ENCODE measurements at regions not wholly inside any gene's neighbourhood (a gene's known extent, or its start where the extent isn't known, plus 50 kb on each side); places are given as distances from the start of the nearest gene placed in this dataset.
A peak's percentile ranks its signal among the peaks of the same experiment; 100 is the strongest.
"Not testable (repeated sequence)": the region's sequence is repeated elsewhere in the genome, so short reads cannot be mapped to it uniquely, and the experiment has no call there.

DNA sequence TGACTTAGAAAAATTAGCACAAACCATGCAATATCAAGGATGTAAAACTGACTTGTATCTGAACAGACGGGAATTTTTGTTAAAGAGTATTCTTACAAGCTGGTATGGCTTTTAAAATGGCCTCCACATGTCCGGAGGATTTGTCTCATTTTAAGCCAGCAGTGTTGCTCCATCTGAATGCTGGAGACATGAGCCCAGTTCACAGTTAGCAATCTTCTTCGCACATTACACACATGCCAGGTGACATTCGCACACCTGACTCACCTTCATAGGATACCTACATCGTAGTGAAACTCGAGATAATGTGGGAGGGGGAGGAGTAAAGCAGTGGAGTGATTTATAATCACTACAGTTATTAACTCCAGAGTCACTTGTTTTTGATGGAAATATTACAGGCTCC is 231.8 kb upstream of the RBBP8 start:
- no peak for DNase-seq (ENCODE audit: low spot score)

DNA sequence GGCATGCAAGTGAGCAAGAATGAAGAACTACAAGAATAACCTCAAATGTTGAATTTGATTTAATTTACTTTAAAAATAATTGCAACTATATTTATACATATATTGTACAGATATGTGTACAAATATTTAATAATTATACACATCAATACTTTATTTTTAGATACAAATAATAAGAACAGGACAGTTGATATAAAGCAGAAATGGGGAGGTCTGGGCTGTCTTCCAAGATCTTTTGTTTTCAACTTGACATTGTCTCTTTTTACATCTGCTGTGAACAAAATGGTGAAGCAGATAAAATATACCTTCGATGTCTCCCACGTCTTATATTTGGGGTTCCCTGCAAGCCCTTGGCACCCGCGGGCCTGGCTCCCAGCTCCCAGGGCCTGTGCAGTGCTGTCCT is 231.3 kb upstream of the RBBP8 start:
- DNase-seq (ENCODE audit: low spot score): no peak

DNA sequence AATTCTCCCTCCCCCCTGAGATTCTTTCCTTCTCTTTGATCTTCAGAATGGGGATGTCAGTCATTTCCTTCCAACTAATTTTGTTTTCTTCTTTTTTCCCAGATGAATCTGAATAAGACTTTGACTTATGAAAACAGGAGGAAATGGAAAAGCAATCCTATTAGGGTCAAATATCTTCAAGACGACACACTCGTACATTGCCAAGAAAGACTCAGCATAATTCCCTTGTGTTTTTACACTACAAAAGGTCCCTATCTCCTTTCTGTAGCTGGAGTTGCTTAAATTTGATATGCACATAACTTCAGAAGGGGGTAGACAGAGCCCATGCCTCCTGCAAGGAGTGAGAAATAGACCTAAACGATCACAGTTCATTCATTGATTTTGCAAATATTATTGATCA is 230.3 kb upstream of the RBBP8 start:
- DNase-seq (ENCODE audit: low spot score): no peak

DNA sequence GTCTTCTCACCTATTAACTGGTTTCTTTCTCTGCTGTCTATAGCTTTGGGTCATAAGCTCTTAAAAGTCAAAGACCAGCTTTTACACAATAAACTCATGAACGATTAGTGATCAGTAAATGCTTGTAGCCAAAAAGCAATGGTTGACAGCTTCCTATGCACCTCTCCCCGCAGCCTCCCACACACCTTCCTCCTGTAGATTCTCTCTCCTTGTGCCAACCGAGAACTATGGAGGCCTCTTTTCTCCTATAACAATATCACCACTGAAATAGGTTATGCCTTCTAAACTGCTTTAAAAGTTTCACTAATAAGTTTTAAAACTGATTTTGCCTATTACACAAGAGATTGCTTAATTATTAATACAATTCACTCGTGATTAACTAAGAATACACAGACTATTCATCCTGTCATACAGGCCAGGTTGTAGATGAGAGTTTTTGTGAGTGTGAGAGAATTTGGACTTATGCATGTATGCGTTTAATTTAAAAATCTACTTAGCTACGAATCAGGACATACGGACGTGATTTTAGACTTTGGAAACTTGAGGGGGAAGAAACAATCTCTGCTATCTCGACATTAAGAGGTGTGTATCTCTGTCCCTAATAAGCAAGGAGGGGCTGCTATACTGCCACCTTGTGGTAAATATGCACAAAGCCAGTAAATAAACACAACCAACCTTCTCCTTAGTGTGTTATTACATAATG is 229.1 kb upstream of the RBBP8 start:
- peak; percentile 44 for DNase-seq (ENCODE audit: low spot score)

DNA sequence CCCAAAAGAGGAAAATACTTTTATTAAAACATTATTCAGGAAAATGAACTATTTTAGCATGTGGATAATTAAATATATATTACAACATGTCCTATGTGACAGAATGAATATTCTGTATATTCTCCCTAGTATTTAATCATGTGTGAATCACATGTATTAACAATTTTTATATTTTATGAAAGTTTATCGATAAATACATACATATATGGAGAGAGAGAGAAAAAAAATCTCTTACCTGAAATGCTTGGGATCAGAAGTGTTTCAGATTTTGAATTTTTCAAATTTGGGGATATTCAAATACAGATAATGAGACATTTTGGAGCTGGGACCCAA is 228.6 kb upstream of the RBBP8 start:
- DNase-seq (ENCODE audit: low spot score): no peak

DNA sequence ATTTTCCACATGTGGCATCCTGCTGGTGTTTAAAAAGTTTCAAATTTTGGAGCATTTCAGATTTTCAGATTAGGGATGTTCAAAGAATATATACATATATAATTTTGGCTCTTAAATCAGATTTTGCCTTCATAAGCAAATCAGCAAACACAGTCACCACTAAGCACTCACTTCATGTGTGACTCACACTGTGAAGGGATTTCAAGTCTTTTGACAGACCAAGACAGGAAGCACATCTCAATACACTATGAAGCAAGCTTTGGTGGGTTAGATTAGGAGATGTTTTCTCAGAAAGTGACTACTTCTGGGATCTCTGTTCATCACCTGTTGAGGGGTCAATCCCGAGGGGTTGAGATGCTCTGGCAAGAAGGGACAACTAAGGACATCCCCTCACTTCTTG is 227.8 kb upstream of the RBBP8 start:
- DNase-seq (ENCODE audit: low spot score): peak; percentile 64

DNA sequence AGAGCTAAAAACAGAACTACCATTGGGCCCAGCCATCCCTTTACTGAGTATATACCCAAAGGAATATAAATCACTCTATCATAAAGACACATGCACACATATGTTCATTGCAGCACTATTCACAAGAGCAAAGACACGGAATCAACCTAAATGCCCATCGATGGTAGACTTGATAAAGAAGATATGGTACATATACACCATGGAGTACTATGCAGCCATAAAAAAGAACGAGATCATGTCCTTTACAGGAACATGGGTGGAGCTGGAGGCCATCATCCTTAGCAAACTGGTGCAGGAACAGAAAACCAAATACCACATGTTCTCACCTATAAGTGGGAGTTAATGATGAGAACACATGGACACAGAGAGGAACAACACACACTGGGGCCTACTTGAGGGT is 227.1 kb upstream of the RBBP8 start:
- not testable (repeated sequence) for DNase-seq (ENCODE audit: low spot score)

DNA sequence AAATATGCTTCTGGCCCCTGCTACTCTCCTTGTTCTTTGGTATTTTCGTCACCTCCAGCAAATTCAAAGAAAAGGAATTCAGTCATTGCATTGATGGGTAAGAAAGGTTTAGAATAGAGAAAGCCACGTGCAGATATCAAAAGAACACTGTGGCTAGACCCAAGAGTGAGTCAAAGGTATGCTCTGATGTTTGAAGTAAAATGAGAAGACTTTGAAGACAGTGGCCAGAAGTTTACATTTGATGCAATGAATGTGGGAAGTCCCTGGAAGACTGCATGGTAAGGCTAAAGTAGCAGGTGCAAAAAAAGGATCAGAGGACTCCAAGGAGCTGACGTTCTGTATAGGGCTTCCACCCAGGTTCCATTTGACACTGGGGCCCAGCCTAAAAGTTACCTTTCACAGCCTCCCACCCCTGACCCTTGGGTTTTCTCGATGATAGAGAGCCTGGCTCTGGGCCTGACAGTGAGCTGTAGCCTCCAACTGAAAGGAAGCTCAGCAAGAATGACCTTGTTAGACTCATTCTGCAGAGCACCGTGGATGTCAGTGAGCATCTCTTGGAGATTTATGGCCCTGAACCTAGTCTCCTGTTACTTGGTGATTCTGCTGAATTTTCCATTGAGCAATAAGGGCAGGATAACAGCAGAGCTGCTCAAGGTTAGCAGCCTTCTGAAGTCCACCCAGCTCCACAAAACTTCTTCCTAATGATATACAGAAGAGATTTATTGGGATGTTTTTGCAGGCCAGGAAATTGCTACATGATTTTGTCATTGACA is 223.7 kb upstream of the RBBP8 start:
- no peak for DNase-seq (ENCODE audit: low spot score)

DNA sequence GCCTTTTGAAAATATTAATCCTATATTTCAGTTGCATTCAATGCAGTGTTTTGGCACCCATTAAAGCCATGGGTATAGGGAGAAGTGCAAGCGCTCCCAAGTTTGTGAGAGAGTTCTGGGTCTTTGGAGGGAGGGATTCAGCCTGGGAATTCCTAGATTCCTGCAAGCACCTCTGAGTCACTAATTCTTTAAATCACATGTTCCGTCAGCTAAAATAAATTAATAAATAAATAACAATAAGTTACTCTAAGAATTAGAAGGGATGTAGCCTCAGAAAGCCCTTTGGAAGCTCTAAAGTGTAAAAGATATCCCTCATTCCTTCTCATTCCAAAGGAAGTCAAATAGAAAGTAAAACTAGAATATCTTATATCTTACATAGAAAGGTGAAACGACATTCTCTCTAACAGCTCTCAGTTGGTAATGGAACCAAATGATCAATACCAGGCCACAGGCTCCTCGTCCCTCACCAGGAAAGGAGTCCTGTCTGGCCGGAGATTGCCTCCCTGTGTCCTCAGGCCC is 222.4 kb upstream of the RBBP8 start:
- peak; percentile 28 for DNase-seq (ENCODE audit: low spot score)

DNA sequence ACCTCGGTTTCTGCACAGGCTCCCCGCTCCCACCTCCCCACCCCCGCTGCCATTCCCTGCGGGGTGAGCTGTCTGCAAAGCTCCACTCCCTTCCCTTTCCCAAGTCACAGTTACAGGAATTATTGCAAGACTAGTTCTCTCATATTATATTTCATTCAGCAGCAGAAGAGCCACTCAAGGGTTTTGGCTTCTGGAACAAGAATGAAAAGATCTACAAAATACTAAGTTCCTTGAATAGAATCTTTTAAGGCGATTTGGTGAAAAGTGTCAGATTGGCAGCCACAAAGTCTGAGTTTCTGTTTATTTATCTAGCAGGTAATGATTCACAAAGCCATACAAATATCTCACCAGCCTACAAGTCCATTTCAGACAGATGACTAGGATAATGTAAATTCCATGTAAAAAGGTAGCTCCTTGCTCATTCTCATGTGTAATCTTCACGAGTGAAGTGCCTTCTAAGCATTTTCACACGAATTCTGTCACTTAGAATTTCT is 221.9 kb upstream of the RBBP8 start:
- DNase-seq (ENCODE audit: low spot score): no peak

DNA sequence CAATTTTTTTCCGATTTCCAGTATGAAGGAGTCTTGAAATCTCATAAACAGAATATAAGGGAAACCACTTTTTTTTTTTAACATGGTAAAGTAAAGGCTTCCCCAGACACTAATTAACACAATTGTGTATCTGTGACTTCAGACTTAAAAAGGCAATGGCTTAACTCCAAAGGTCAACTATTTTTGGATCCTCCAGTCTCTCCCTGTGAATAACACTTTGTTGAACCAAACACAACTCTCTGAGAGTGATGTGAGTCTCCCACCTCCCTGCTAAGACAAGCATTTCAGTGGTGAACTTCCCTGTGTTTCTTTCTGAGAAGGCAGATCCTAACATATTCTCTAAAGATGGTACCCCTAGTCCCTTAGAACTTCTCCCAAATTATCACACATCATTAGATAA is 219.6 kb upstream of the RBBP8 start:
- no peak for DNase-seq (ENCODE audit: low spot score)

DNA sequence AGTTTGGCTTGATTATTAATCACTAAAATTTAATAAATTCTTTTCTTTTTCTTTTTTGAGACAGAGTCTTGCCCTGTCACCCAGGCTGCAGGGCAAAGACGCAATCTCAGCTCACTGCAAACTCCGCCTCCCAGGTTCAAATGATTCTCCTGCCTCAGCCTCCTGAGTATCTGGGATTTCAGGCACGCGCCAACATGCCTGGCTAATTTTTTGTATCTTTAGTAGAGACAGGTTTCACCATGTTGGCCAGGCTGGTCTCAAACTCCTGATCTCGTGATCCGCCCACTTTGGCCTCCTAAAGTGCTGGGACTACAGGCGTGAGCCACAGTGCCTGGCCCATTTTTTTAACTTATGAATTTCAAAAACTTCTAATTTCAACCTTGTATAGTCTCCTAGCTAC is 215.6 kb upstream of the RBBP8 start:
- DNase-seq (ENCODE audit: low spot score): not testable (repeated sequence)

DNA sequence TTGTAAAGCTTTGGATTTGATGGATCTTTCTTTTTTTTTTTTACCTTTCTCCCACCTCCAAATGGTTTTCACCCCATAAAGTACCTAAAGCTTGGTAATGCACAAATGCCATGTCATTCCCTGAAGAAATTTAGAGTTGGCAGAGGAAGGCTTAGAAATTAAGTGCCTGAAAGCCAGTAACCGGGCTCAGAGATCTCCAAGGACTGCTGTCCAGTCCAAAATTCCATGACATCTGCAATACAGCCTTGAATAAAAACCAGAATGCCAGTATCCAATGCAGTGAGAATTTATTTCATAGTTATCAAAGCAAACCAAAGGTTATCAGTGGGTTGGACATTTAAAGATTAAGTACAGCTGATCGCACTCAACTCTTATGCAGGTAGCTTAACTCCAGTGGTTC is 209.9 kb upstream of the RBBP8 start:
- DNase-seq (ENCODE audit: low spot score): no peak

DNA sequence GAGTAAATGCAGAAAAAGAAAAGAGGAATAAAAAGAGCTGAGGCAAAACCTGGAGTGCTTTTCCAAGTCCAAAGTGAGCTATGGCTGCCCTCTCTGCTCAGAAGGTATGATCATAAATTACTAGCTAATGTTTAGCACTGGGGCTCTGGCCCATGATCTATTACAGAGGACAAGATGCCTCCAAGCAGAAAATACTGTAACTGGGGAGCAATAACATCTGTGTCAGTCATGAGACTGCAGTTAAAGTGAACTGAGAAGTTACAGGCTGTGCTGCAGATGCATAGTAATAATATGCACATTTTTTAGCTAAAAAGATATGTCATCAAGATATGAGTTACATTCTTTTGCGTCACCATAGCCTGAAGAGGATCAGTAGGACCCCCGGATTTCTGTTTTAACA is 209.4 kb upstream of the RBBP8 start:
- DNase-seq (ENCODE audit: low spot score): no peak

DNA sequence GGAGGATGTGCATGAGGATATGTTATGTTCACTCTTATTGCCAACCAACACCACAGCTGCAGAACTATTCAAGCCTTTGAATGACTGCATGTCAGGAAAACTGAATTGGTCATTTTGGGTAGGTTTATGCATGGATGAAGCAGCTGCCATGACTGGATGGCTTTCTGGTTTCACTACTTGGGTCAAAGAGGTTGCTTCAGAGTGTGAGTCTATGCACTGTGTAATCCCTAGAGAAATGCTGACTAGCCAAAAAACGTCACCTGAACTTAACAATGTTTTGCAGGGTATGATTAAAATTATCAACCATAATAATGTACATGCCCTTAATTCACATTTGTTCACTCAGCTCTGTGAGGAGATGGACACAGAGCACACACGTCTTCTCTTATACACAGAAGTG is 206.7 kb upstream of the RBBP8 start:
- no peak for DNase-seq (ENCODE audit: low spot score)

DNA sequence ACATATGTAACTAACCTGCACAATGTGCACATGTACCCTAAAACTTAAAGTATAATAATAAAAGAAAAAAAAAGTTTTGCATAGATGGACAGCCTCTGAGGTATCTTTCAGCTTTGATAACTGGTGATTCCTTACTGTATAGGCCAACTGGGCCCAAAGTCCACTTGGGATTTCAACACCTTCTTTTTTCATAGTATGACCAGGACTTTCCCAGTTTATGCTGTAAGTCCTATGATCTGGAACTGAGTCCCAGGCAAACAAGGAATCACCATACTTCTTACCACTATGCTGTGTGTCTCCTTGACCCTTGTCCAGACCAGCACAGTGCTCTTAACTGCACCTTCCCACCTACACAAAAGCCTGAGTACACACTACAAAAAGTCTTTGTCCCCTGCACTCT is 205.1 kb upstream of the RBBP8 start:
- DNase-seq (ENCODE audit: low spot score): no peak

DNA sequence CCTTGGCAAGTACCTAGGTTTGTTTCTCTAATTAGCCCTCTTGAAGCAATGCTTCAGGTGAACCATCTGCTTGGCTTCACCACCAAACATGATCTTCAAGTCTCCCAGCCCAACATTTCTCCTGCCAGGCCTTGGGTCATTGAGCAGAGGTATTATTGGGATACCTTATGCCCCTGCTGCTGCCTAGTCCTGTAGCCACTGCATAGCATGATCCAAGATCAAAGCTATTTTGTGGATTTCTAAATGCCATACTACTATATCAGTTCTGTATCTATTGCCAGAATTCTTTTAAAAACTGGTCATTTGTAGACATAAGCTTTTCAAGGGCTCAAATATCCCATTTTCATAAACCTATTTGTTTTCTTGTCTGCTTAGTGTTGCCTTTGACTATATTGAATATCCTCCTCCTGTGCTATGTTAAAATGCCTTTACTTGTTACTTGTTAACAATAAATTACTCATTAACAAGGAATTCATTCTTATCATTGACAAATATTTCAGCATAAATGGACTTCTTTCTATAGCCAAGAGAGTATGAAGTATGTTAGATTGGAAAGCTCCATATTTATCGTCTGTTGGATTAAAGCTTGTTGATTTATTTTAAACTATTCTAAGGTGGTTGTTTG is 204.5 kb upstream of the RBBP8 start:
- DNase-seq (ENCODE audit: low spot score): no peak

DNA sequence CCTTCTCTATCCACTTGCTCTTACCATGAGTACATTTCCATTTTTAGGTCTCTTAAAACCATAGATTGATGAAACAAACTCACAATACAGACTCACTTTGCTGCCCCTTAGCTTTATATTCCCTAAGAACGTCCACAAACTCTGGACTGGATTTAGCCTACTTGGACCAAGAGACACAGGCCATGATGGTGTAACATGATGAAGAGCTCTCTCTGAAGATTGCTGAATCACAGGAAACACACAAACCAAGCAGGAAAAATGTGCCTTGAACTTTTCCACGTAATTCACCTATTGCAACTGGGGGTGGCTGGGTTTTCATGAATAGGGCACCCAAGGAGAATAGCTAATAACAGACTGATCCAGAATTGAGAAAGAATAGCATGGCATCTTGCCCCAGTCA is 201.7 kb upstream of the RBBP8 start:
- peak; percentile 22 for DNase-seq (ENCODE audit: low spot score)

DNA sequence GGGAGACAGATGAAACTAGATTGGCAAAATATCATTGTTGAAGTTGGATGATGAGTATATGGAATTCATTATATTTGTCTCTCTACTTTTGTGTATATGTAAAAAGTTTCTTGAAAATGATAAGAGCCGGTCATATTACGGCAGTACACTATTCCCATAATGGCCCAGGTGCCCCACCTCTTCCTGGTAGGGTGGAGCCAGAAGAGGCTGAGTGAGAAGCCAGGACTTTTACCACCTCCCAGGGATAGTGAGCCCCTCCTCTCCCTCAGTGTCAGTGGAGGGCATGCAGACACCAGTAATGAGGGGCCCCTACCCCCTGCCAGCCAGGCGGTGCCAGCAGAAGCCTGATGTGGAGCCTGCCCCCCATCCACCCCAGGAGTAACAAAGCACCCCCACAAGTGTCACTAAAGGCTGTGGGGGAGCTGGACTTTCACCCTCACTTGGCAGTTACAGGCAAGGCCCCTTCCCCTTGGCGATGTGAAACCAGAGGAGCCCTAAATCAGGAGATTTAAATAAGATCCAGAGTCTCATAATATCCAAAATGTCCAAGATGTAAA is 198.9 kb upstream of the RBBP8 start:
- no peak for DNase-seq (ENCODE audit: low spot score)

DNA sequence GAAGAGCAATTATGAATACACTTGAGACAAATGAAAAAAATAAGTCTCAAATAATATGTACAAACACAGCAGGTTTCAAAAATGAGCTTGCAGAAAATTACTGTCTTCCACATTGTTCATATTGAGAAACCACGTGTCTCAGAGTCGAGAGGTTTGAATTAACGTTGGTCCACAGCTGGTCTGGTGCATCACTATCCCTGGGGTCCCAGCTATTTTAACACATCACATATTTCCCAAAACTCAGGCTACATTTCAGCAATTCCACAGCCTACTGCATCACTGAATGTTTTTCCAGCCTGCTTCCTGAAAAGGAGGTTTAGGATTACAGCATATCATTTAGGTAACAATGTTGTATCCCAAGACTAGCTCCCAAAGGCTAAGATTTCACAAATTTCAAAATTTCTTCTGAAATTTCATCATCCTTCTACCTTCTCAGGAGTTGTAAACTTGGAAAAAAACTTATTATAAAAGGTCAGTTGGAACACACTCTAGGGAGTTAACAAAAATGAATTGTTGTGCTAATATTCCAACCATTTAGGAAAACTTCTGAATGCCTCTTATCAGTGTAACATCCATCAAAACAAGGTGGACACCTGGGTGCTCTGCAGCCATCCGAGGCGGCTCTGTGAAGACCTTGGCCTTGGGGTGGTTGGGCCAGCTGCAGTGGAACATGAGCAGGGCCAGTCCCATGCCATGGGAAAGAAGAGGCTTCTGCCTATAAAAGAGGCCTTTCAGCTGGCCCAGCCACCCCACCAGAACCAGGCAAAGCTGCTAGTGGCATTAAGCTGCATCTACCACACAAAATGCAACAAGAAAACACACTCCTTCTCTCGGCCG is 198.1 kb upstream of the RBBP8 start:
- DNase-seq (ENCODE audit: low spot score): no peak

DNA sequence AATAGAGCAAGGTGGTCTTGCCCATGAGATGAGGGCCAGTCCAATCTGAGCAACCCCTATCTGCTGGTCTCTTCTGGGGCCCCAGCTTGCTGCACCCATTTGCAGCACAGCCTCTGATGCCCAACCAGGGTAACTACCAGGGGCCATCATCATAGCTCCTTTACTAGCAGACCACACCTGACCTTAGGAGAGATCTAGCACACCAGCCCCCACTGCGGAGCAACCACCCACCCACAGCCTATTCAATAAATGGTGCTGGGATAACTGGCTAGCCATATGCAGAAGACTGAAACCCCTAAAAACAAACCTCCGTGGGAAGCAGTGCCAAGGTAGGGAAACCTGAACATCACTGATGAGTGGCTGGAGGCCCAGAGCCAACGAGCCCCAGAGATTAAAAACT is 196.1 kb upstream of the RBBP8 start:
- DNase-seq (ENCODE audit: low spot score): no peak

DNA sequence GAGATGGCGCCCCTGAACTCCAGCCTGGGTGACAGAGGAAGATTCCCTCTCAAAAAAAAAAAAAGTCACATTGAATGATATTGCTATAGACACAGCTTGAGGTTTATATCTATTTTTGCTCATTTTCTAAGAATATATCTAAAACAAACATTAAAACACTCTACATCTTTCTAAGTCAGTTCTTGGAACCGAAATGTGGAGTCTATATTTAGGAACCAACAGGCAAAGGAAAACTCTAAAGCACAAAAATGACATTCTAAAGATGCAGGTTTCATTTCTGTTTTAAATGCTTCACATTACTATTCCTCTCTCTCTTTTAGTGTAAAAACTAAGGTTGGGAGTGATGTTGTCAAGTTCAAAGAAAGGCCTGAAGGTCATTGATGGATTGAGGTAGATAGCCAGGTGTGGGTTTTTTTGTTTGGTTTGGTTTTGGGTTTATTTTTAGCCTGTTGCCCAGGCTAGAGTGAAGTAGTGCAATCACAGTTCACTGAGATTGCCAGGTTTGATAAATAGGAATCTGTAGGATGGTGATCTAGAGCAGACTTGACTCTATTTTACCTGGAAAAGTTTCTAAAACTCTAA is 194.0 kb upstream of the RBBP8 start:
- no peak for DNase-seq (ENCODE audit: low spot score)
